AG20443 (cell line): ENCODE measurements at regions not wholly inside any gene's neighbourhood (a gene's known extent, or its start where the extent isn't known, plus 50 kb on each side); places are given as distances from the start of the nearest gene placed in this dataset.
A peak's percentile ranks its signal among the peaks of the same experiment; 100 is the strongest.

Source experiments
- DNase-seq: peaks from one replicate; pipeline ENCODE4 v3.0.0; 2012; ENCODE audit warnings: low spot score, mixed read lengths

GRCh38 chr7:25553580-25554291 lies 325.4 kb upstream of the NPVF start:
- DNase-seq = no peak

DNA sequence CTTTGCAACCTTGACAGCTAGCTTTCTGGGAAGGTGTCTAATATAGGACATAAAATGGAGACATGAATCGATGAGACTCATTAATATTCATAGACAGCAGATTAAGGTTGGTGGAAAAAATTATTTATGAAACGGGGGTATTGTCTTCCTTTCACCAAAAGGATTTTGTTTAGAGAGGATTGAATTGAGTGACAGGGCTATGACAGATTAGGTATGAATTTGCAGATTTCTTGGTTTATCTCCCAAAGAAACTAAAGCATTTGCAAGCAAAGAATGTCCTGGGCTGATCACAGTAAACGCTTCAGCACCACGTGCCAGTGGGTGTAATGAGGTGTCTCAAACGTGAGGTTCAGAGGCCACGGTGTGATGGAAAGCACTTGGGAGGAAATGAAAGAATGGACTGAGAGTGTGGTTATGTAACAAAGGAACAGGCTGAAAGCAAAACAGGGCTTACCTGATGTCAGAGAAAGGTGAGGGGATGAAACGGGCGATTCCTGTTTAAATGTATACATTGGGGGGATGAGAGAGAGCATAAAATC lies 329.2 kb upstream of the NPVF start:
- no peak for DNase-seq

DNA sequence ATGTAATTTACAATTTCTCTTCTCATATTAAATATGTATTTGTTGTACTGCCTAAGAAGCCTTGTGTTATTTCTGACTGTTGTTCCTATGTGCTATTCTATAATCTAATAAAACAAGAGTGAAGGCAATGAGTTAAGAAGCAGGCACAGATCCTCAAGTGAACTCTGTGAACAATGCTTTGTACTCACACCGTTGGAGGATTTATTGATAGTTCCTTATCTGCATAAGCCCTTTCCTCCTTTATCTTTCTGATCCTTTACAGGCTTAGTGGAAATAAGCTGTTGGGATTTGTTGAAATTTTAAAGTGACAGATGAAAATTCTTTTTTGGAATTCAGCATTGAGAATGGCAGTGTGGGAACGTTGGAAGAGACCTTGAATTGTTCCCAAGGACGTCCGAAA lies 329.6 kb upstream of the NPVF start:
- DNase-seq = no peak

DNA sequence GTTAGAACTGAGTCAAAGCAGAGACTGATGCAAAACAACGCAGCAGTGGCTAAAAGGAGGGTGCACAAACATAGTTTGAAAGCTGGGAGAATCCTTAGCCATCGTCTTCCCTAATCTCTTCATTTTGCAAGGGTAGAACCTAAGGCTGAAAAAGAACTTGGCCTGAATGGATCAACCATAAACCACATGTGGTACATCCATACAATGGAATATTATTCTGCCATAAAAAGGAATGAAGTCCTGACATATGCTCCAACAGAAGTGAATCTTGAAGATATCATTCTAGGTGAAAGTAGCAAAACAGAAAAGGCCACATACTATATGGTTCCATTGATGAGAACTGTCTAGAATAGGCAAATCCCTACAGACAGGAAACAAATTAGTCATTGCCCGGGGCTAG lies 330.3 kb upstream of the NPVF start:
- DNase-seq = no peak

DNA sequence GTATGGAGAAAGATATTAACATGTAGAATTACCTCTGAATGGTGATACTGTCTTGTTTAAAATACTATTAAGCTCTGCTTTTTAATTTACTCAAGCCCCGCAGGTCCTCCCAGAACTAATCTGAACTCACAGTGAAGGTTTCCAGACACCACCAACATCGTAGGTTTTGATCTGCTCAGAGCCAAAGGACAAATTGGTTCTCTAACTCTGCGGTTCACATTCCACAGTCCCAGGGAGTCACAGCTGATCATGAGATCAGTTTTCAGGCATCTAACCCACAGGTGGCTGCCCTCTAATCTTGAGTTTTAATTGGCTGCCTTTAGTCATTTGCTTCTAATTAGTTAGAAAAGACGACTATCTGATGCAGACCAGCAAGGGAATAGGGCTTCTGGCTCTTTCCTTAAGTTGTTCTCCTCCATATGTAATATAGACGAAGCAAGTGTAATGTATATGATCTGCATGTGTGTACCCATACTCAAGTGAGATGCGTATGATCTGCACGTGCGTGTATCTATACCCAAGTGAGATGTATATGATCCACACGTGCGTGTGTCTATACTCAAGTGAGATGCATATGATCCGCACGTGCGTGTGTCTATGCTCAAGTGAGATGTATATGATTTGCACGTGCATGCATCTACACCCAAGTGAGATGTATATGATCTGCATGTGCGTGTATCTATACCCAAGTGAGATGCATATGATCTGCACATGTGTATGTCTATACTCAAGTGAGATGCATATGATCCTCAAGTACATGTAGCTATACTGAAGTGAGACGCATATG lies 331.5 kb upstream of the NPVF start:
- no peak for DNase-seq

DNA sequence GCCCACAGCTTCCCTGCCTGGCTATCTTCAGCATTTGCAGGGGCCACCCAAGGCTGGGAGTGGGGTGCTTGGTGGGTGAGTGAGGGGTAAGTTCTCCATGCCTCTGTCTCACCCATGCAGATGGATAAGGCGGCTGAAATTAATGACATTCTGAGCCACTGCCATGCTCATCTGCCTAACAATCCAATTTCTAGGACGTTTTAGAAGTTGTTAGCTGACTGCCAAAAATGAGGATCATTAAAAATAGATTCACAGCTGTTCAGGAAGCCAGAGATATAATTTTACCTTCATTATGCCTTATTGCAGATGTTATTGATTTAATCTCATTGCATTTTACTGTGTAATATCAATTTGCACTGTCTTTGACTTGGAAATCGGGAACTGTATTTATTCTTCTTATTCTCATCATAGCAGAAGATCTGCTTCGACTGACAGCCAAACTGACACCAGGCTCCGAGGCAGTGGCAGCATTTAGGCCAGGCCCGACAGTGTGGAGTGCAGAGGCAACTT lies 334.4 kb upstream of the NPVF start:
- DNase-seq = no peak

DNA sequence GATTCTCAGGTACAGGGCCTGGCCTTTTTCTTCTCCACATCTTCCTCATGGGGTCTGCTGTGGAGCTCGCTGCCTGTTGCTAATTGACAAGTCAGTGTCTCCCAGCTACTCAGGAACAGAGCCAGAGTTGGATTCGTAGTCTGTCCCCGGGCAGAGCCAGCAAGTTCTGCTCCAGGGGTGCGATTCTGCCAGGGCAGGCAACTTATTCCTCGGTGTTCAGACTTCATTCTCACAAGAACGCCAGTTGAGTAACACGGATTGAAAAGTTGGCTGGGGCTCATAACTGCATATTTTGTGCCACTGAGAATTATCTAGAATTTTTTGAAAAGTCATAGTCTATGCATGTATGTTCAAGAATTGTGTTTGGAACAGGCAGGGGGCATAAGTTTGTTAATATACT lies 336.7 kb upstream of the NPVF start:
- DNase-seq = no peak

DNA sequence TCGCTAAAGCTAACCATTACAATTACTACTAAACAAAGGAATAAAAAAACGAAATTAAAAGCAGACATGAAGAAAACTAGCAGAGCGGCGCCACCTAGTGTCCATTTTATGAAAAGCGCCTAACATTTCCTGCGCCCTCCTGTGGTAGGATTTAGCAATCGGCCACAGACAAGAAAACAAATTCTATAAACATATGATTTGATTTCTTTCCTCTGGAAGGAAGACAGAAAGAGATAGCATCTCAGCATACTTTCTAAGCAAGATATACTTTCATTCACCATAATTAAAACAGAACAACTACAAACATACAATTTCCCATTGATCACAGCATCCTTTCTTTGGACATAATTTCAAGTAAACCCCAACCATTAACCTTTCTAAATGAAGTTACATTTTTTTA lies 337.7 kb upstream of the NPVF start:
- DNase-seq = peak; percentile 69

GRCh38 chr7:25567430-25567829 lies 339.1 kb upstream of the NPVF start:
- no peak for DNase-seq

DNA sequence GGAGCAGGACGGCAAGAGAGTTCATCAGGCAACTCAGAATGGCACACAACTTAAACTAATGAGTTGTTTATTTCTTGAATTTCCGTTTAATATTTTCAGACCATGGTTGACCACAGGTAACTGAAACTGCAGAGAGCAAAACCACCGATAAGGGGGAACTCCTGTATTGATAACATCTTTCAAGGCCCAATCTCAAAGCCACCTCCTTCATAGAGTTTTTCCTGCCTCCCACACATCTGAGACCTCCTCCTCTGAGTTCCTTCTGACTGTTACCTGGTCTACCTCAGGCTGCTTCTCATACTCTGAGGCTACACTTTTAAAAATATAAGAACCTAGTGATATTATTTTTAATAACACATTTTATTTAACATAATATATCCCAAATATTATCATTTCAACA lies 341.5 kb upstream of the NPVF start:
- no peak for DNase-seq

- no peak for DNase-seq
These were observed 344.1 kb upstream of the NPVF start for GRCh38 chr7:25572423-25572822.

GRCh38 chr7:25574828-25575227 lies 346.5 kb upstream of the NPVF start:
- DNase-seq = no peak

- no peak for DNase-seq
These were observed 347.3 kb upstream of the NPVF start for GRCh38 chr7:25575634-25576033.

DNA sequence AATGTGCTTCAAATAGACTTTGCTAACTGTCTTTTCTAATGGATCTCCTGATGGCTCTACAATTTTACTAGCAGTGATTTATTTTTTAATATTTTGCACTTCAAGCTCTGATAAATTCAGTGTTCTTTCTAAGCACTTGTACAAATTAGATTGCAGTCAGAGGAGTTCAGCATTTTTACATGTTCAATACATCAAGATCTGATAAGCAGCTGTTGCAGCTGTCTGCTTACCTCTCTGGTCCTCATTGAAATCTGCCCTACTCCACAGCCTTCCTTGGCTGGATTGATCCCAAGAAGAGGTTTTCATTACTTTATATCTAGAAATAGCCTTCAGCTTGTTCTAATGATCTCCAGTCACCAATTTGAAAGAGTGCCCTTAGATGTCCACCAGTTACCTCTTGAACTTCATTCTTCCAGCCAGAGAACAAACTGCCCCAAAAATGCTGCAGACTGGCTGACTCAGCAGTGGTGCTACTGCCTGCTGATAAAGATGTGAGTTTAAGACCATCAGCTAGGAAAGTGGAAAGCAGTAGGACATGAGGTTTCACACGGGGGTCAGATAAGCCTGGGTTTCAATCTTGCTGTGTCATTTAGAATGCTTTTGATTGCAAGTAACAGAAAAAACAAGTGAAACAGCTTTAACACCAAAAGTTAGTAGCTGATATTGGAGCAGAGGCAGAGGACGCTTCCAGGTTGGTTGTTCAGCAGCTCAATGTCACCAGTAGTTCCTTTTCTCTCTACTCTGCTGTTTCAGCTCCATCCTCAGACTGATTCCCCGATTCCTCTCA lies 350.9 kb upstream of the NPVF start:
- no peak for DNase-seq

GRCh38 chr7:25579778-25580075 lies 351.4 kb upstream of the NPVF start:
- no peak for DNase-seq

DNA sequence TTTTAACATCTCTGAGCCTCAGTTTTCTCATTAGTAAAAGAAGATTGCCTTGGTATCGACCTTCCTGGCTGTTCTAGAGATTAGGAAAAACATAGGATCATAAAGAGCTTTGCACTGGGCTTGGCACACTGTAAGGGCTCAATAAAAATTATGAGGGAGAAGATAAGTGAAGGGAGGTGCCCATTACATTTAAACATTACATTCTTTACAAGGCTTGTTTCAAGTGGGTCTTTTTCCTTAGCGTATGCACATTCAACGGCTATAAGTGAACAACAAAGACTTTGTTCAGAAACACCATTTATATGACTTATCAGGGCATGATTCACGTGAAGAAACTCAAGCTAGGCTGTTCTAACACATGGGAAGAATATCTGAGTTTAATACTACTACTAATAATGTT lies 351.9 kb upstream of the NPVF start:
- no peak for DNase-seq

- DNase-seq = no peak
These were observed 355.3 kb upstream of the NPVF start for GRCh38 chr7:25583621-25584020.

GRCh38 chr7:25584112-25584938 lies 356.0 kb upstream of the NPVF start:
- DNase-seq = no peak

GRCh38 chr7:25586513-25586912 lies 358.2 kb upstream of the NPVF start:
- no peak for DNase-seq

DNA sequence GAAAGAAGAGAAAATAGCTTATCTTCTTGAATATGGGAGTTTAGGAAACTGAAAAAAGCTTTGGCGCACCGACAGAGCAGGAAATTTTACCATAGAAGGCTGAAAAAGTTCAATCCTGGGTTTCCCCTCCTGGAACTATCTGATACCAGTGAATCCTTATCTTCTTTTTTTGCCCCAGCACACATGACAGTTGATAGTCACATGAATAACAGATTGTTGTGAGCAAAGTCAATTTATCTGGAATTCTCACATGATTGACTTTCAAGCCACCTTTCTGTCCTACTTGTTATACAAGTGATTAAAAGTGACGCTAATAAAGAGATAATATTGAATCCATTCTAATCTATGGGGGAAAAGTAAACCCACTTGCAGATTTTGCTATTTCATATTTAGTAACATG lies 365.8 kb upstream of the NPVF start:
- no peak for DNase-seq

DNA sequence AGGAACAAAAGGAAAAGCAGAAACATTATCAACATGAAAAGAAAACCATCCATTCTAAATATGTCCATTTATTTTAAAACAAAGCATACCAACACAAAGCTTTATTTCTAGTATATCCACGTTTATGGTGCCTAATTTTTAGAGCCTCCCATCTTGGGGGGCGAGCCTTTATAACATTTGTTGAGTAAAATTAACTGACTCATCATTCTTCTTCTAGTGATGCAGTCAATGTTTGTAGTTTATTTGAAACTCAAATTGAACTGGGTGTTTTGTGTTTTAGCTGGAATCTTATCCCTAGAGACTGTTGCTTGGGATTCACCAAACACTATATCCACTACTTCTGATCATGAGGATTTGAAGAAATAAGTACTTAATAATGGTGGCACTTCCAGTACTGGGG lies 366.4 kb upstream of the NPVF start:
- DNase-seq = no peak

DNA sequence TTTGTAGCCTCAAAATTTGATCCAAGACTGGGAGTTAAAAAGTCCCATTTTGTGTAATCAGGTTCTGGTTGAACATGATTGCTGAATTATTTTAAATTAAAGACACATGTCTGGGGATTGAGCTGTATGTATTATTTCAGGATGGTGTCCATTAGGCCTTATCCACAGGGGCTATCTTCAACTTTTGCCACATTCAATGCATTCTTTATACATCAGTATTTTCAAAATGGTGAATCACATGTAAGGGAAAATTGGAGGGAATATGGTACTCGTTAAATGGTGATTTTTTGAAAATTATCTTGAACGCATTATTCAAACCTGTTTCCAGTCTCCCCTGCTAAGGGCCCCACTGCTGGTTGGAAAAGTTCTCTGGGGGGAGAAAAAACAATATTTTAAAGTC lies 367.7 kb upstream of the NPVF start:
- DNase-seq = no peak
